Omental fat pad (tissue), 3 donors: ENCODE measurements at regions not wholly inside any gene's neighbourhood (a gene's known extent, or its start where the extent isn't known, plus 50 kb on each side); places are given as distances from the start of the nearest gene placed in this dataset.

Experiments used
- ATAC-seq: fragments of 150-250 bp; one replicate; pipeline ENCODE4 v1.9.1; 2016; ENCODE audit warnings: mild to moderate bottlenecking, moderate library complexity; ENCODE audit not compliant: low FRiP score
- DNase-seq: peaks from one replicate; pipeline ENCODE4 v3.0.0-alpha.2; 2019; ENCODE audit warnings: low spot score
- TF ChIP-seq, protein P1 (sequence below), 3 donors: fragments of 450-650 bp; IDR thresholded peaks; one replicate each; pipeline ENCODE4 v1.5.1; 2016 to 2017; ENCODE audit warnings: antibody characterized with exemption in 3 of 3, mild to moderate bottlenecking in 3 of 3, moderate library complexity in 2 of 3

DNA sequence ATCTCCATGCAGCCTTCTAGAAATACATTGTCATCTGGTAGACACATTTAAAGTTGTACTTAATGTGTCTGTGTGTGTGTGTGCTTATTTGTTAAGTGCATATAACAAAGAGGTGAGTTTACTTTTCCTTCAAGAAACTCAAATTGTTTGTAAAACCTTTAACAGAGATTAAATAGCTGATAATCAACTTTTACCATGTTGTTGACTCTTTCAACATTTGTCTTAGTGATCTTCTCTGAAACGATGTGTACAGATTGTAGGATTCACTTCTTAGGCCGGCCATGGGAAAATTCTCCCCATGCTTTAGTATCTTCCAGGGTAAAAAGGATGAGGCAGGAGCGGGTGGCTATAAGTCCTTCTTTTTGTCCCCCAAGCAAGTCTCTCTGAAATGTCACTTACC is 292.9 kb upstream of the MAF start:
- ATAC-seq (no peak), DNase-seq (no peak)

DNA sequence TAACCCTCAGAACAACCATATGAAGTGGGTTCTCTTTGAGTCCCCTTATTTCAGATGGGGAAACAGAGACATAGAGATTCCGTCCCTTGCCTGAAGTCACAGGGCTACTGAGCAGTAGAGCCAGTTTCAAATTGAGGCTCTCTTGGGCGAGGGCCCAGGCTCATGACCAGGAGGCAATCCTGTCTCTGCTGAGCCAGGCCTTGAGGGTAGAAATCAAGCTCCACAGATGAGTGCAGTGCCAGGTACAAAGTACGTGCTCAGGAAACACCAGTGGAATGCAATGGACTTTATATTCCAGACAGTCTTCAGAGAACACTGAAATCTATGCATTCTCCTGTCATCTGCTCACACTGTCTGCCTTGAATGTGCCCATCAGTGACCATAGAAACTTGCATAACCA is 291.7 kb upstream of the MAF start:
- TF ChIP-seq, protein P1, sequence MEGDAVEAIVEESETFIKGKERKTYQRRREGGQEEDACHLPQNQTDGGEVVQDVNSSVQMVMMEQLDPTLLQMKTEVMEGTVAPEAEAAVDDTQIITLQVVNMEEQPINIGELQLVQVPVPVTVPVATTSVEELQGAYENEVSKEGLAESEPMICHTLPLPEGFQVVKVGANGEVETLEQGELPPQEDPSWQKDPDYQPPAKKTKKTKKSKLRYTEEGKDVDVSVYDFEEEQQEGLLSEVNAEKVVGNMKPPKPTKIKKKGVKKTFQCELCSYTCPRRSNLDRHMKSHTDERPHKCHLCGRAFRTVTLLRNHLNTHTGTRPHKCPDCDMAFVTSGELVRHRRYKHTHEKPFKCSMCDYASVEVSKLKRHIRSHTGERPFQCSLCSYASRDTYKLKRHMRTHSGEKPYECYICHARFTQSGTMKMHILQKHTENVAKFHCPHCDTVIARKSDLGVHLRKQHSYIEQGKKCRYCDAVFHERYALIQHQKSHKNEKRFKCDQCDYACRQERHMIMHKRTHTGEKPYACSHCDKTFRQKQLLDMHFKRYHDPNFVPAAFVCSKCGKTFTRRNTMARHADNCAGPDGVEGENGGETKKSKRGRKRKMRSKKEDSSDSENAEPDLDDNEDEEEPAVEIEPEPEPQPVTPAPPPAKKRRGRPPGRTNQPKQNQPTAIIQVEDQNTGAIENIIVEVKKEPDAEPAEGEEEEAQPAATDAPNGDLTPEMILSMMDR (IDR thresholded peaks at IDR 0.05), result no peak
- no peak for ATAC-seq
- DNase-seq, result no peak

More for the DNA sequence above, 292.9 kb upstream of the MAF start:
- TF ChIP-seq, protein P1 (IDR thresholded peaks at IDR 0.05), result no peak

DNA sequence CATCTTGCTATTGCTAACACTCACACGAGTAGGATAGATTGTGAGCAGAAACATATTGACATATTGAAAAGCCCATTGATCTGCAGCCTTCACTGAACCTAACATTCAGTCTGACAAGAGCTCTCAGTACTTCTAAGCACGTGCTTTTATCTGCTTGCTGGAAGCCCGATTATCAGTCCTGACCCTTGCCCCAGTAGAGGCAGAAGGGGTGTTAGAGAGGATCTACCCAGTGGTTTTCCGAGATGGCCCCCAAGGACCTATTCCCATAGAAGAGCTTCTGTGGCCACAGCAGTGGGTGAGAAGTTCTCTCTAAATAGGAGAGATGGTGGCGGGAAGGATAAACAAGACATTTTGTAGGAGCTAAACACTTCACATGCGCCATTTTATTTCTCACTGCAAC is 290.9 kb upstream of the MAF start:
- TF ChIP-seq, protein P1 (IDR thresholded peaks at IDR 0.05), result no peak
- no peak for ATAC-seq
- DNase-seq, result no peak

DNA sequence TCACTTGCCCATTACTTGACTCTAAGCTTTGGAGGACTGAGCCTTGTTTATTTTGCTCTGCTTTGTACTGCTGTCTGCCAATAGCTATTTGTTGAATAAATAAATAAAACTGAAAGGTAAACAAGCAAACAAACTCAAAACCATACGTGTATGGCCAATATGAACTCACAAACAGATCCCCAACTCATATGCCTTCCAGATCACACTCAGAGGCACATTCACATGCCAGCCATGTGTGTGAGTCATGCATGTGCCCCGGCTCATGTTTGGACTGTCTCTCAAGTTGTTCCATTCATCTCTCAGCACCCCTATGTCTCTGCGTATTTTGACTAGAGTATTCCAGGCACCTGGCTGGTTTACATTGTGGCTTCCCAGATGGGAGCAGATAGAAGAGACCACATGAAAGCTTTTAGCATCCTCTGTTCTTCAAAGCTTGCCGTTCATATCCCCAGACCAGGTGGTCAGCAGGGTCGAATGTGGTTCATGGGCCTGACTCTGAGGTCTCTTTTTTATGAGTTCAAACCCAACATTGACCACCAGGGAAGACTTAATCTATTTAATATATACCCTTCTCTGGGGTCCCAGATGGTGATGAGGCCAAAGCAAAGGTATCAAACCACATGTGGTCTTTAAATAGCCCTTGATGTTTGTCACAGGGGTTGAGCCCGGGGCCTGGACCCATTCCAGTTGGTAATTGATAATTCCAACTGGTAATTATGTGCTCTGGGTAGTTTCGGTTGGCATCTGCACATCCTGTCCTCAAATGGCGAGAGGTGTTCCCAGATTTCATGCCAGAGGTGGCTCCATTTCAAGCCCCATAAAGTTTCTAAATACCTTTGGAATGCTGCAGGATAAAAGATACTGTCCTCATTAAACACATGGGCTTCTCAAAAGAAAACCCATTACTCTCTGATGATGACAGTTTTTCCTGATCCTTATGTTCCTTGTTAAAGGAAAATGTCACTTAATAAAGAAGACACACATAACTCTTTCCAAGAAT is 287.3 kb upstream of the MAF start:
- ATAC-seq, result no peak
- no peak for DNase-seq

DNA sequence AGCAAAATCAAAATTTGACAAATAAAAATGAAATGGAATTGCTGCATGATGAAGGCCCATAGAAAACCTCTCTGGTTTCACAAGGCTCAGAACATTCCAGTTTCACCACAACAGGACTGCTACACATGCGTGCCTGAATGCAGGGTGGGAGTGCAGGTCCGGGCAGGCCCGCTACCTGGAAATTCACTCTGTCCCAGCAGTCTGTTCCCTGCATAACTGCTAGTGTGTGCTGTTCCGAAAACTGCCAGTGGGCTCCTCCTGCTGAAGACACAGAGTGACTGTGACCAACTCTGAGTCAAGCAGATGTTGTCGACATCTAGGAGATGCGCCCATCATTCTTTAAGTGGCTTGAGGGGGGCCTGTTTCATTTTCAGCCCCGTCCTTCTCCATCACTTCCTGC is 284.8 kb upstream of the MAF start:
- ATAC-seq (no peak), DNase-seq (no peak)
- TF ChIP-seq, protein P1 (IDR thresholded peaks at IDR 0.05), result no peak

More for the DNA sequence above, 287.3 kb upstream of the MAF start:
- TF ChIP-seq, protein P1 (IDR thresholded peaks at IDR 0.05), result no peak

DNA sequence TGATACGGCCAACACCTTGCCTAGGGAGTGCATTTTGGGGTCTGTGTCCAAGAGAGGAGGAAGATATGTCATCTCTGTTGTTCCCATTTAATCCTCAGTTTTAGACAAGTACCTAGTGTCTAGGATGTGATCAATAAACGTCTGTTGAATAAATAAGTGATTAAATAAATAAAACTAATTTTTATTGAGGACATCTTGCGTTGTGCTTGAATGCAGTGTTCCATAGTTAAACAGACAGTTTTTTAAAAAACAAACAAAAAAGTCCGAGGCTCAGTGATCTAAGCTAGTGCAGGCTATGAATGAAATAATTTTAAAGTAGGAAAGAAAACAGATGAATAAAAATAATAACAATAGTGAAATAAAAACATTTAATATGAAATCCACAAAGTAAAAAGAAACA is 283.0 kb upstream of the MAF start:
- ATAC-seq, result no peak
- no peak for DNase-seq
- TF ChIP-seq, protein P1 (IDR thresholded peaks at IDR 0.05), result no peak
